ENCODE measurements at regions not wholly inside any gene's neighbourhood (a gene's known extent, or its start where the extent isn't known, plus 50 kb on each side); places are given as distances from the start of the nearest gene placed in this dataset.
"Not testable (repeated sequence)": the region's sequence is repeated elsewhere in the genome, so short reads cannot be mapped to it uniquely, and the experiment has no call there.

DNA sequence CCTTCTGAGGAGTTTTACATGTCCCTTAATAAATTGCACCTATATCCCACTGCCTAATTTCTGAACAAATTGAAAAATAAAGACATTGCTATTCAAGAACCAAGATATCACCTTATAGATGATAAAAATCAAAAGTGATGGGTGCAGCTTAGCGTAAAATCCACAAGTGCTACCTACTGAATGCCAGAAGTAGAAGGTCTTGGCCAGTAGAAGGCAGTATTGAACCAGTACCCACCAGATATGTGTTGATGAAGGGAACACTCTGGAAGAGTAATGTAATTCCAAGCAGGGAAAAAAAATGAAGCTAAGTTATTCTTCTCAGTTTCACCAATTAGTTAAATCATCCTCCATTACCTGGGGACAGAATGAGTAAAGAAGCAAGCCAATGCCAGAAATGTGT is 125.5 kb downstream of the ZFY start:
- H3K27ac ChIP-seq, result not testable (repeated sequence)
- 63 to 80% methylated on average over 1 of the region's 1 CpG for WGBS, 2 donors

DNA sequence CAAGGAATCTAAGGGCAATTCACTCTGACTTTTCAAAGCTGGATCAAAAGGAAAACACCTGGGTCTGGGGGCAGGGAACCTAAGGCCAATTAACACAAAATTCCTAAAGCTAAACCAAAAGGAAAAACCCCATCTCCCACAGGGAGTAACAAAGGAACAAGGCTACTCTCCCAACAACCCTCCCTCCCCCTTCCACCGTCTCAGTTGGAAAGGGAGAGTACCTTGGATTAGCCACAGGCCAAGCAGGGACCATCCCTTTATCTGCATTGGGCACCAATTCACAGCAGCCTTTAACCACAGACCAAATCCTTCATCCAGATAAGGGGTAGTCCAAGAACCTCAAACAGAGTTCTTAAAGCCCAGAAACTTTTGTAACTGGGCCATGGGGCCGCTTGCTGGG is 153.0 kb downstream of the ZFY start:
- WGBS, 2 donors, result 33 to 39% methylated on average over 1 to 2 of the region's 2 CpGs
- H3K9me3 ChIP-seq; intact Hi-C loops (cut with DNase I); DNase-seq; H3K27ac ChIP-seq; H3K36me3 ChIP-seq; H3K4me3 ChIP-seq; H3K4me1 ChIP-seq; ATAC-seq; H3K27me3 ChIP-seq: not testable (repeated sequence)

More for the DNA sequence above, 125.5 kb downstream of the ZFY start:
- H3K4me1 ChIP-seq; H3K4me3 ChIP-seq; H3K27me3 ChIP-seq; ATAC-seq; intact Hi-C loops (cut with DNase I); H3K36me3 ChIP-seq; DNase-seq; H3K9me3 ChIP-seq: not testable (repeated sequence)
- TF ChIP-seq, protein P1, sequence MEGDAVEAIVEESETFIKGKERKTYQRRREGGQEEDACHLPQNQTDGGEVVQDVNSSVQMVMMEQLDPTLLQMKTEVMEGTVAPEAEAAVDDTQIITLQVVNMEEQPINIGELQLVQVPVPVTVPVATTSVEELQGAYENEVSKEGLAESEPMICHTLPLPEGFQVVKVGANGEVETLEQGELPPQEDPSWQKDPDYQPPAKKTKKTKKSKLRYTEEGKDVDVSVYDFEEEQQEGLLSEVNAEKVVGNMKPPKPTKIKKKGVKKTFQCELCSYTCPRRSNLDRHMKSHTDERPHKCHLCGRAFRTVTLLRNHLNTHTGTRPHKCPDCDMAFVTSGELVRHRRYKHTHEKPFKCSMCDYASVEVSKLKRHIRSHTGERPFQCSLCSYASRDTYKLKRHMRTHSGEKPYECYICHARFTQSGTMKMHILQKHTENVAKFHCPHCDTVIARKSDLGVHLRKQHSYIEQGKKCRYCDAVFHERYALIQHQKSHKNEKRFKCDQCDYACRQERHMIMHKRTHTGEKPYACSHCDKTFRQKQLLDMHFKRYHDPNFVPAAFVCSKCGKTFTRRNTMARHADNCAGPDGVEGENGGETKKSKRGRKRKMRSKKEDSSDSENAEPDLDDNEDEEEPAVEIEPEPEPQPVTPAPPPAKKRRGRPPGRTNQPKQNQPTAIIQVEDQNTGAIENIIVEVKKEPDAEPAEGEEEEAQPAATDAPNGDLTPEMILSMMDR (IDR thresholded peaks at IDR 0.05), result peak in 1 of 9 donors; percentile 9

DNA sequence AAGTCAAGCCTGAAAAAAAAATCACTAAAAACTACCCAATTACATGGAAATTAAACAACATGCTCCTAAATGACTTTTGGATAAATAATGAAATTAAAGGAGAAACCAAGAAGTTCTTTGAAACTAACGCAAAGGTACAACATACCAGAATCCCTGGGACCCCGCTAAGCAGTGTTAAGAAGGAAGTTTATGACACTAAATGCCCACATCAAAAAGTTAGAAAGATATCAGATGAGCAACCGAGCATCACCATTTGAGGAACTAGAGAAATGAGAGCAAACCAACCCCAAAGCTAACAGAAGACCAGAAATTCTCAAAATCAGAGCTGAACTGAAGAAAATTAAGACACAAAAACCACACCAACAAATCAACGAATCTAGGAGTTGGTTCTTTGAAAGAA is 173.5 kb downstream of the ZFY start:
- H3K4me3 ChIP-seq; H3K27me3 ChIP-seq; ATAC-seq; H3K9me3 ChIP-seq; H3K4me1 ChIP-seq; H3K27ac ChIP-seq; H3K36me3 ChIP-seq; DNase-seq; intact Hi-C loops (cut with DNase I): not testable (repeated sequence)
- WGBS, 2 donors, result 80 to 92% methylated on average over 4 of the region's 4 CpGs

DNA sequence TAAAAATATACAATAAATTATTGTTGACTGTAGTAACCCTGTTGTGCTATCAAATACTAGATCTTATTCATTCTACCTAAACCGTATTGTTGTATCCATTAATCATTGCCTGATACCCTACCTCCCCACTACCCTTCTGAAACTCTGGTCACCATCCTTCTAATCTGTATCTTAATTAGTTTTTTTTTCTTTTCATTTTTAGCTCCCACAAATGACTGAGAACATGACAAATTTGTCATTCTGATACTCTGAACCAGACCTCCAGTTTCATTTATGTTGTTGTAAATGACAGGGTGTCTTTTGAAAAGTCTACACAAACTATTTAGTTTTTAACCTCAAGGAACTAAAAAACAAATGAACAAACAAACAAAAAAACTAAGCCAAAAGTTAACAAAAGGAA is 185.1 kb downstream of the ZFY start:
- WGBS, 2 donors, result 82 to 86% methylated on average over 1 of the region's 1 CpG
- ATAC-seq; H3K27me3 ChIP-seq; DNase-seq; H3K4me1 ChIP-seq; H3K36me3 ChIP-seq; H3K9me3 ChIP-seq; H3K4me3 ChIP-seq; H3K27ac ChIP-seq; intact Hi-C loops (cut with DNase I): not testable (repeated sequence)

DNA sequence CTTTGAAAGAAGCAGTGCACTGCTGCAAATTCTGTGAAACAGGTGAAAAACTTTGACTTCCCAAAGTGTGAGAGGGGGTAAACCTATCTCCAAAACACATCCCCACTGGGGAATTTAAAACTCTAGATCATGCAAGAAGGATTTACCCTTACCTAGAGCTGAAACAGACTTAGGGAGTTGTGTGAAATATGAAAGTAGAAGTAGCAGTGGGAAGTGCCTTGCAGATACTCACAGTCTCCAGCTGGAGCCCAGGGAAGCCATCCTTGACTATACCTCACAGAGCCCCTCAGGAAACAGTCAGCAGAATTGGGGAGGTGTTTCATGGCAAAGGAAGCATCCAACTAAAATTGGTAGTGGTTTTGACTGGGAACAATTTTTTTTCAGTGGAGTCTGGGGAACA is 185.5 kb downstream of the ZFY start:
- DNase-seq; H3K4me1 ChIP-seq; H3K36me3 ChIP-seq; H3K27ac ChIP-seq; intact Hi-C loops (cut with DNase I); H3K27me3 ChIP-seq; H3K9me3 ChIP-seq; ATAC-seq; H3K4me3 ChIP-seq: not testable (repeated sequence)

DNA sequence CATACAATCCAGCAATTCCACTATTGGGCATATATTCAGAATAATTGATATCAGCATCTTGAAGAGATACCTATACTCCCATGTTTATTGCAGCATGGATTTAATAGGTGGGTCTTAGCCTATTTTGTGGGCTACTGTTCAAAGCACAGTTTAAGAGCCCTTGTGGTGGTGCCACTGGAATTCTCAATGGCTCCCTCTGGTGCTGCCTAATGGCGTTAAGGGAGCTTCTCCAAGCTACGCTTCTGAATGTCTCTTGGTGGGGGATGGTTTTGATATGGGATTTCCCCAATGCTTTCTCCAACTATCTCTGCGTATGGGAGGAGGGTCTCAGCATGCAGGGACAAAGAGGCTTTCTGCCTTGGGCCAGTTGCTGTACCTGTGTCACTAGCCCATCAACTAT is 188.3 kb downstream of the ZFY start:
- DNase-seq; H3K27ac ChIP-seq; H3K4me1 ChIP-seq; H3K4me3 ChIP-seq; intact Hi-C loops (cut with DNase I); H3K9me3 ChIP-seq; H3K27me3 ChIP-seq; ATAC-seq; H3K36me3 ChIP-seq: not testable (repeated sequence)
- 50 to 83% methylated on average over 1 to 3 of the region's 3 CpGs for WGBS, 2 donors

DNA sequence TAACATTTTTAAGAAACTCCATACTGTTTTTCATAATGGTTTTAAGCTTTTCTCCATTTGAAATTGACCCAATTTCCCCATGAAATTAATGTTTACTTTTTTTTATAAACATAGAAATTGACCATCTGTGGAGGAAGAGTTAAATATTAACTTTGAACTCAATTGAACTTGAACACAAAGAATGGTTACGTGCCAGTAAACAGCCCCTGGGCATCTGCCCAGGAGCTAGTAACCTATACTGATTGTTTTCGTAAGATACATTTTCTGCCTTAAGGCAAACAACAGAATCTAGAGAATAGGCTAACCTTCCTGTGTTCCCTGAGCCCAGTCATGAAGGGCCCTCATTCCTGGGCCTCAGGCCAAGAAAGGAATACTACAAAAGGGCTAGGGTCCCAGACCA is 235.9 kb downstream of the ZFY start:
- H3K27ac ChIP-seq; H3K4me1 ChIP-seq; H3K9me3 ChIP-seq; H3K36me3 ChIP-seq; ATAC-seq; intact Hi-C loops (cut with DNase I); DNase-seq; H3K27me3 ChIP-seq; H3K4me3 ChIP-seq: not testable (repeated sequence)
- 68 to 81% methylated on average over 2 of the region's 2 CpGs for WGBS, 2 donors

DNA sequence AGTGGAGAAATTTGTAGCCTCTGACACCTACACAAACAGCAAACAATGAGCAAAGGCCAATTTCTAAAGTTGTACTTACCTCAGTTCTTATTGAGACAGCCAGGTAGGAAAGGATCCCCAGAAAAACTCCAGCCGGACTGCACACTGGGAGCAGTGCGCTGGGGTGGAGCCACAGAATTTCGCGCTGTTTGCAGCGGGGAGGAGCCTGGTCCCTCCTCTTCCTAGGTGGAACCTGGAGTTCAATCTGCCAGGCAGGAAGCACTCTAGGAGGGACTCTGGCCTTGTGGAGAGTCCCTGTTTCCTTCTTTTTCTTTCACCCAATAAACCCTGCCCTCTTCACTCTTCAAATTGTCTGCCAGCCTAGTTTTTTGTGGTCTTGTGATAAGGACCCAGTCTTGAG is 259.9 kb downstream of the ZFY start:
- H3K4me1 ChIP-seq; H3K27me3 ChIP-seq; ATAC-seq; H3K36me3 ChIP-seq; intact Hi-C loops (cut with DNase I); H3K27ac ChIP-seq; H3K4me3 ChIP-seq; DNase-seq; H3K9me3 ChIP-seq: not testable (repeated sequence)
- WGBS, 2 donors, result 88% methylated on average over 5 of the region's 5 CpGs; no CpG with 5 or more reads in 1 of the 2 donors

DNA sequence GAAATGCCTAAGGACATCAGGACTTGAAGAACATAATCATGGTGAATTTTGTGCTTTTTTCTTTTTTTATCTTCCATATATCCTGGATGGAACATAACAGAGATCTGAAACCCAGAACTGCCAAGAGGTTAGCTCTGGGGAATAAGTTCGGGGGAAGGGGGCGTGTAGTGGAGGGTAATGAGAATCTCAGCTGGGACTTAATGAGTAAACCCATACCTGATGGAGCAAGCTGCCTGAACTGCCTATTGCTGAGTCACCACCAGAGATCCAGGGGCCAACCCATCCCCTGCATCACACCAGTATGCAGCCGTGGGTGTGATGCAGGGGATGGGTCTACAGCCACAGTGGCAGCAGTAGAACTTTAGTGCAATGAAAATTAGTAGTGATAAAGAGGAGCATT is 267.1 kb downstream of the ZFY start:
- intact Hi-C loops (cut with DNase I); H3K36me3 ChIP-seq; H3K27ac ChIP-seq; H3K27me3 ChIP-seq; H3K4me1 ChIP-seq; H3K9me3 ChIP-seq; ATAC-seq; H3K4me3 ChIP-seq; DNase-seq: not testable (repeated sequence)
- WGBS, 2 donors, result 71 to 78% methylated on average over 2 of the region's 3 CpGs

DNA sequence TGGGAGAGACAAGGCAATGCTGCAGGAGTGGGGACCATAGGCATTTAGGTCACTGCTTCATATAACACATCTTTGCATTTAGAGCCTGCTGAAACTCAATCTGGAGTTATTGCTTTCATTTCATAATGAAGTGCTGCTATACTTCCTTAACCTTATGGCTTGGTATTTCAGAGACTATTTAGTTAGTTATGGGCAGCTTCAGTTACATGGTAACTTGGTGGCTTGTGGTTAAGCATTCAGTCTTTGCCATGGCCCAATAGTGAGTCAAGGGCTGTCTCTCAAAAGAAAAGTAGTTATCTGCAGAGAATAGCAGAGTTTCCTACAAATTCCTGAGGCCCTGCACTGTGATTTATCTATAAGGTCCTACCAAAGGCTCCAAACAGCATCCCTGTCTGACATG is 271.6 kb downstream of the ZFY start:
- H3K4me1 ChIP-seq; DNase-seq; intact Hi-C loops (cut with DNase I); H3K4me3 ChIP-seq; H3K9me3 ChIP-seq; H3K27me3 ChIP-seq; ATAC-seq; H3K27ac ChIP-seq; H3K36me3 ChIP-seq: not testable (repeated sequence)

DNA sequence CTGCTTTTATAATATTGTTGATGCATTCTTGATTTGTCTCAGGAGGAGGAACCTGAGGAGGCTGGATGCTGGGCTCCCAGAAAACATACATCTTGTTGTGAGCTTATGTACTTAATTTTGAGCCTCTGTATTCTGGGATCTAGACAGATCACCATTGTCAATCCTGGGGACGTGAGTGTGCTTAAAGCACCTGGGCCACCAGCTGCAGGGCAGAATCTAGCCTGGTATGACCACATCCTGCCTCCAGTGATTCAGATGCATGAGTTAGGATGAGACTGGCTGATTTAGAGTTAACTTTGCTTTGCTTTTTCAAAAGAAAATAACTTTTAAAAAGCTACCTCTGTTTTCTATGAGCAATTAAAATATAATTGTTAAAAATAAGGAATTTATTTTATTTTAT is 278.0 kb downstream of the ZFY start:
- ATAC-seq; DNase-seq; intact Hi-C loops (cut with DNase I): not testable (repeated sequence)

More for the DNA sequence above, 278.0 kb downstream of the ZFY start:
- not testable (repeated sequence) for H3K27ac ChIP-seq, H3K4me1 ChIP-seq, H3K27me3 ChIP-seq, H3K36me3 ChIP-seq, H3K9me3 ChIP-seq, H3K4me3 ChIP-seq
- 17 to 21% methylated on average over 1 of the region's 1 CpG for WGBS, 2 donors
